ENCODE measurements at regions not wholly inside any gene's neighbourhood (a gene's known extent, or its start where the extent isn't known, plus 50 kb on each side); places are given as distances from the start of the nearest gene placed in this dataset.

DNA sequence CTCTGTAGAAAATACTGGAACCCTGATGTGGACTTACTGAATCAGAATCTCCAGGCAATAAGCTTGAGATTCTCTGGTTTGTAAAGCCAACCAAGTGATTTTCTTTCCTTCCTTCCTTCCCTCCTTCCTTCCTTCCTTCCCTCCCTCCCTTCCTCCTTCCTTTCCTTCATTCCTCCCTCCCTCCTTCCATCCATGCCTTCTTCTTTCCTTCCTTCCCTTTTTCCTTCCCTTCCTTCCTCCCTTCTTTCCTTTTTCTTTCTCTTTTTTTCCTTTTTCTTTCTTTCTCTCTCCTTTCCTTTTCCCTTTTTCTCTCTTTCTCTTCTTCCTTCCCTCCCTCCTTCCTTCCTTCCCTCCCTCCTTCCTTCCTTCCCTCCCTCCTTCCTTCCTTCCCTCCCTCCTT is 450.8 kb downstream of the GRXCR1 start:
- TF ChIP-seq, protein P1, sequence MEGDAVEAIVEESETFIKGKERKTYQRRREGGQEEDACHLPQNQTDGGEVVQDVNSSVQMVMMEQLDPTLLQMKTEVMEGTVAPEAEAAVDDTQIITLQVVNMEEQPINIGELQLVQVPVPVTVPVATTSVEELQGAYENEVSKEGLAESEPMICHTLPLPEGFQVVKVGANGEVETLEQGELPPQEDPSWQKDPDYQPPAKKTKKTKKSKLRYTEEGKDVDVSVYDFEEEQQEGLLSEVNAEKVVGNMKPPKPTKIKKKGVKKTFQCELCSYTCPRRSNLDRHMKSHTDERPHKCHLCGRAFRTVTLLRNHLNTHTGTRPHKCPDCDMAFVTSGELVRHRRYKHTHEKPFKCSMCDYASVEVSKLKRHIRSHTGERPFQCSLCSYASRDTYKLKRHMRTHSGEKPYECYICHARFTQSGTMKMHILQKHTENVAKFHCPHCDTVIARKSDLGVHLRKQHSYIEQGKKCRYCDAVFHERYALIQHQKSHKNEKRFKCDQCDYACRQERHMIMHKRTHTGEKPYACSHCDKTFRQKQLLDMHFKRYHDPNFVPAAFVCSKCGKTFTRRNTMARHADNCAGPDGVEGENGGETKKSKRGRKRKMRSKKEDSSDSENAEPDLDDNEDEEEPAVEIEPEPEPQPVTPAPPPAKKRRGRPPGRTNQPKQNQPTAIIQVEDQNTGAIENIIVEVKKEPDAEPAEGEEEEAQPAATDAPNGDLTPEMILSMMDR (IDR thresholded peaks at IDR 0.05; ENCODE audit: insufficient read depth, low read depth, low read length): no peak
- no peak for TF ChIP-seq EZH2 (IDR thresholded peaks at IDR 0.05; ENCODE audit: insufficient read depth, low read length)
